GM23248 (cell line): ENCODE measurements at regions not wholly inside any gene's neighbourhood (a gene's known extent, or its start where the extent isn't known, plus 50 kb on each side); places are given as distances from the start of the nearest gene placed in this dataset.

Experiments
- DNase-seq: peaks from one replicate; pipeline ENCODE4 v3.0.0-alpha.2; 2015
- H2AFZ ChIP-seq: fragments of 200-600 bp; sonication (generic); 2 replicates; pipeline ENCODE4 v1.6.1; 2016; ENCODE audit warnings: antibody characterized with exemption
- H3F3A ChIP-seq: fragments of 200-600 bp; sonication (generic); 2 replicates; pipeline ENCODE4 v1.6.1; 2016; ENCODE audit warnings: mild to moderate bottlenecking, antibody characterized with exemption, mixed run types; ENCODE audit not compliant: insufficient read depth
- H3K27ac ChIP-seq: fragments of 200-600 bp; sonication (generic); 2 replicates; pipeline ENCODE4 v1.5.1; 2016; ENCODE audit warnings: mild to moderate bottlenecking
- H3K27me3 ChIP-seq: fragments of 200-600 bp; sonication (generic); replicated peaks from 2 replicates; pipeline ENCODE4 v1.6.1; 2016; ENCODE audit warnings: mild to moderate bottlenecking; ENCODE audit not compliant: insufficient read depth
- H3K36me3 ChIP-seq: fragments of 200-600 bp; sonication (generic); 2 replicates; pipeline ENCODE4 v1.6.1; 2016; ENCODE audit warnings: low read depth, mild to moderate bottlenecking
- H3K4me1 ChIP-seq: fragments of 200-600 bp; sonication (generic); 2 replicates; pipeline ENCODE4 v1.6.1; 2016; ENCODE audit warnings: mild to moderate bottlenecking; ENCODE audit not compliant: insufficient read depth
- H3K4me2 ChIP-seq: fragments of 200-600 bp; sonication (generic); one replicate; pipeline ENCODE4 v1.6.1; 2016; ENCODE audit warnings: mild to moderate bottlenecking; ENCODE audit not compliant: unreplicated experiment
- H3K4me3 ChIP-seq: fragments of 200-600 bp; sonication (generic); 2 replicates; pipeline ENCODE4 v1.5.1; 2016; ENCODE audit warnings: mild to moderate bottlenecking
- H3K79me2 ChIP-seq: fragments of 200-600 bp; sonication (generic); 2 replicates; pipeline ENCODE4 v1.6.1; 2016; ENCODE audit warnings: mild to moderate bottlenecking; ENCODE audit not compliant: insufficient read depth
- H3K9ac ChIP-seq: fragments of 200-600 bp; sonication (generic); 2 replicates; pipeline ENCODE4 v1.6.1; 2016; ENCODE audit warnings: mild to moderate bottlenecking
- H3K9me2 ChIP-seq: fragments of 200-600 bp; sonication (generic); 2 replicates; pipeline ENCODE4 v1.6.1; 2016; ENCODE audit warnings: mixed run types, mild to moderate bottlenecking, moderate library complexity; ENCODE audit not compliant: insufficient read depth
- H3K9me3 ChIP-seq: fragments of 200-600 bp; sonication (generic); one replicate; pipeline ENCODE4 v1.6.1; 2017; ENCODE audit warnings: low read depth
- H4K20me1 ChIP-seq: fragments of 200-600 bp; sonication (generic); 2 replicates; pipeline ENCODE4 v1.6.0; 2016; ENCODE audit not compliant: insufficient read depth
- EZH2 ChIP-seq: fragments of 200-600 bp; sonication (generic); IDR thresholded peaks from 2 replicates; pipeline ENCODE4 v1.6.1; 2018; ENCODE audit warnings: antibody characterized with exemption, mild to moderate bottlenecking; ENCODE audit not compliant: insufficient read depth, poor library complexity, severe bottlenecking
- EZH2phosphoT487 ChIP-seq: fragments of 200-600 bp; sonication (generic); IDR thresholded peaks from 2 replicates; pipeline ENCODE4 v1.6.1; 2018; ENCODE audit warnings: antibody characterized with exemption, moderate library complexity, mild to moderate bottlenecking, low read depth; ENCODE audit not compliant: insufficient read depth
- whole genome bisulfite sequencing, 2 experiments: methylation state at CpG; one replicate each; pipeline ENCODE4 v1.1.6; 2015 to 2017; ENCODE audit warnings: low lambda C conversion rate in 2 of 2, low coverage in 1 of 2; ENCODE audit errors: missing lambda C conversion rate in 2 of 2; 5-methylcytosine and 5-hydroxymethylcytosine counted together
- in situ Hi-C: fragments of 300-500 bp; cut with MboI; formaldehyde crosslinking; loops from 2 replicates; pipeline ENCODE4 v1.15.0; 2020

DNA sequence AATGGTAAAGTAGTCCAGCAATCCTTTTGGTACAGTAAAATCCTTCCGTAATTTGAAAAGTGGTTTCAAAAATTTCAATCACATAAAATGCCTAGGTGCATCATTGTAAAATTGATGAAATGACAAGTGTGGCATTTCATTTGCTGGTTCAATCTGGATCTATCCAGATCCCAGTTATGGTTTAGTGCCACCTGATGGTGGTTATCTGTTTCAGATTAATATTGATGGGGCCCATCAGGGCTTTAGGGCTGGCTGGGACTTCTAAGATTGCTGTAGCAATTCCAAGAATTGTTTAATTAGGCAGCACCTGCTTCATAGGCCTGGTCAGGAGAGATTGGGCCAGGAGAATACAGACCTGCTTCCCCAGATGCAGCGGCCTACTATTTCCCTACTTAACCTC is 55.5 kb upstream of the PIK3C3 start:
- no peaks in the 10 kb centered on the region for H4K20me1 ChIP-seq
- no peaks in the 10 kb centered on the region for H3K27me3 ChIP-seq
- no peak overlapping the region for H3K27ac ChIP-seq
- TF ChIP-seq EZH2 (no peak), EZH2phosphoT487 (no peak)
- H3K9me3 ChIP-seq: no peaks in the 10 kb centered on the region
- in situ Hi-C loops: no loop called here
- WGBS, 2 experiments: 24 to 42% methylated on average over 2 of the region's 2 CpGs
- no peaks in the 10 kb centered on the region for H3K4me1 ChIP-seq
- H3K79me2 ChIP-seq: no peaks in the 10 kb centered on the region
- H2AFZ ChIP-seq: no peak overlapping the region
- no peak overlapping the region for H3K9ac ChIP-seq
- no peaks in the 10 kb centered on the region for H3K9me2 ChIP-seq
- H3K4me2 ChIP-seq: no peak overlapping the region
- no peak overlapping the region for H3K4me3 ChIP-seq
- H3F3A ChIP-seq: no peaks in the 10 kb centered on the region
- no peaks in the 10 kb centered on the region for H3K36me3 ChIP-seq
- no peak for DNase-seq

DNA sequence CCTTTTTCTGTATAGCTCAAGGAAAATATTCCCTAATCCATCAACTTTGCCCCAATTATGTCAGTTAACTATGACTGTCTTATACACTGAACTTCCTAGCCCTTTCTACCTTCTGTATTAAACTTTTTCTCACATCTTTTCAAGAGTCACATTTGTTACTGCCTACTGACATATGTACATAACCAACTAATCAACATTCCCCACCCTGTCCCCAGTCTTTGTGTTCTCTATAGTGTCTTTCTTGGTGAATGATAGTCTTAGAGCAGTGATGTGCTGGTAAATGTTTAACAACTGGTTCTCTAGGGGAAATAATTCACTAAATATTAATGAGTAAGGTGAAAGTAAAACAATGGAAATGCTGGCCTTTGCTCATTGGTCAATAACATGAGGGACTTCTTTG is 61.6 kb upstream of the PIK3C3 start:
- no peak overlapping the region for H3K9ac ChIP-seq
- DNase-seq: no peak
- no peak overlapping the region for H3K27ac ChIP-seq
- no peaks in the 10 kb centered on the region for H3K9me2 ChIP-seq
- no peaks in the 10 kb centered on the region for H4K20me1 ChIP-seq
- H3K4me3 ChIP-seq: no peak overlapping the region
- no peaks in the 10 kb centered on the region for H3K79me2 ChIP-seq
- no peaks in the 10 kb centered on the region for H3K27me3 ChIP-seq
- no peak for TF ChIP-seq EZH2phosphoT487
- H2AFZ ChIP-seq: no peak overlapping the region
- H3F3A ChIP-seq: no peaks in the 10 kb centered on the region
- H3K36me3 ChIP-seq: no peaks in the 10 kb centered on the region
- no peaks in the 10 kb centered on the region for H3K9me3 ChIP-seq
- no peaks in the 10 kb centered on the region for H3K4me1 ChIP-seq
- in situ Hi-C loops: no loop called here
- no peak overlapping the region for H3K4me2 ChIP-seq

DNA sequence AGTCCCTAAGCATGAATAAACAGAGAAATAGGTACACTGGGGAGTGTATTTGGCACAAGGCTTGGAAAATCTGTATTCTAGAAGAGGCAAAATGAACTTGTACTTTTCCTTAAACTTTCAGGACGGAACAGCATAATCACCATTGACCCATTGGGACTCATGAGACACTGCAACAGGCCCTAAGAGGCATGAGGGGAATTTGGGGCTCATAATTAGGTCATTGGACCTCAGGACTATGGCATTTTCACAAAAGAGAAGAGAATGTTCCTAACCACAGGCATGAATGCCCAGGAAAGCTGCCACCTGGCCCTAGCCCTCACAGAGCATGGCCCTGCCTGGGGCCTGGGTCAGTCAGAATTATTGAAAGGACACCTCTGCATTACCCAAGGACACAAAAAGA is 67.9 kb upstream of the PIK3C3 start:
- H2AFZ ChIP-seq: no peak overlapping the region
- peak; percentile 12 for DNase-seq
- TF ChIP-seq EZH2: no peak
- TF ChIP-seq EZH2phosphoT487: no peak
- H4K20me1 ChIP-seq: no peaks in the 10 kb centered on the region
- in situ Hi-C loops: no loop called here
- H3K27ac ChIP-seq: no peak overlapping the region
- no peaks in the 10 kb centered on the region; the same call in 1 of the 2 replicates for H3K9me2 ChIP-seq
- no peak overlapping the region for H3K4me2 ChIP-seq
- no peaks in the 10 kb centered on the region; the same call in 1 of the 2 replicates for H3K4me1 ChIP-seq
- no peaks in the 10 kb centered on the region for H3K79me2 ChIP-seq
- no peaks in the 10 kb centered on the region for H3F3A ChIP-seq
- H3K27me3 ChIP-seq: no peaks in the 10 kb centered on the region
- H3K36me3 ChIP-seq: no peaks in the 10 kb centered on the region
- no peak overlapping the region for H3K4me3 ChIP-seq
- no peaks in the 10 kb centered on the region for H3K9me3 ChIP-seq
- no peak overlapping the region for H3K9ac ChIP-seq
- WGBS, 2 experiments: 17 to 27% methylated on average over 1 of the region's 1 CpG

- H3K9me2 ChIP-seq: no peaks in the 10 kb centered on the region; the same call in 1 of the 2 replicates
- H3K36me3 ChIP-seq: no peaks in the 10 kb centered on the region
- 32 to 33% methylated on average over 12 of the region's 12 CpGs for WGBS, 2 experiments
- no peaks in the 10 kb centered on the region for H3K79me2 ChIP-seq
- H3F3A ChIP-seq: 0 out of 2 replicates have a peak, but pooled peaks cover 3% of the 10 kb centered on the region
- no peak overlapping the region for H3K4me2 ChIP-seq
- H2AFZ ChIP-seq: no peak overlapping the region
- no peaks in the 10 kb centered on the region for H3K9me3 ChIP-seq
- H3K9ac ChIP-seq: no peak overlapping the region
- no peaks in the 10 kb centered on the region for H3K27me3 ChIP-seq
- no peak overlapping the region for H3K27ac ChIP-seq
- H3K4me1 ChIP-seq: peaks cover 4% of the 10 kb centered on the region
- no peak overlapping the region for H3K4me3 ChIP-seq
- no peak for DNase-seq
- no peak for TF ChIP-seq EZH2
- TF ChIP-seq EZH2phosphoT487: no peak
- no peaks in the 10 kb centered on the region for H4K20me1 ChIP-seq
- in situ Hi-C loops: no loop called here
Observed at GRCh38 chr18:41886126-41886807, 68.8 kb upstream of the PIK3C3 start.

- no peaks in the 10 kb centered on the region for H3K27me3 ChIP-seq
- WGBS, 2 experiments: 35 to 39% methylated on average over 3 of the region's 3 CpGs
- H3K9me2 ChIP-seq: no peaks in the 10 kb centered on the region; the same call in 1 of the 2 replicates
- no peaks in the 10 kb centered on the region for H3K9me3 ChIP-seq
- no peak overlapping the region for H3K4me2 ChIP-seq
- H3F3A ChIP-seq: 0 out of 2 replicates have a peak, but pooled peaks cover 5% of the 10 kb centered on the region
- H3K4me1 ChIP-seq: peaks cover 13% of the 10 kb centered on the region
- H3K27ac ChIP-seq: no peak overlapping the region
- in situ Hi-C loops: no loop called here
- no peak overlapping the region for H2AFZ ChIP-seq
- no peaks in the 10 kb centered on the region for H3K36me3 ChIP-seq
- peak; percentile 74 for DNase-seq
- no peaks in the 10 kb centered on the region for H3K79me2 ChIP-seq
- TF ChIP-seq EZH2: no peak
- TF ChIP-seq EZH2phosphoT487: no peak
- no peak overlapping the region for H3K9ac ChIP-seq
- no peak overlapping the region for H3K4me3 ChIP-seq
- H4K20me1 ChIP-seq: no peaks in the 10 kb centered on the region
Observed at GRCh38 chr18:41881285-41881684, 73.7 kb upstream of the PIK3C3 start.
